HG02981 (cell line): ENCODE measurements at regions not wholly inside any gene's neighbourhood (a gene's known extent, or its start where the extent isn't known, plus 50 kb on each side); places are given as distances from the start of the nearest gene placed in this dataset.

ENCODE experiments used
- ATAC-seq: cut with Tn5 transposase; IDR thresholded peaks from one replicate; pipeline ENCODE4 v1.9.1; 2021; ENCODE audit warnings: mild to moderate bottlenecking, moderate library complexity; ENCODE audit not compliant: unreplicated experiment

DNA sequence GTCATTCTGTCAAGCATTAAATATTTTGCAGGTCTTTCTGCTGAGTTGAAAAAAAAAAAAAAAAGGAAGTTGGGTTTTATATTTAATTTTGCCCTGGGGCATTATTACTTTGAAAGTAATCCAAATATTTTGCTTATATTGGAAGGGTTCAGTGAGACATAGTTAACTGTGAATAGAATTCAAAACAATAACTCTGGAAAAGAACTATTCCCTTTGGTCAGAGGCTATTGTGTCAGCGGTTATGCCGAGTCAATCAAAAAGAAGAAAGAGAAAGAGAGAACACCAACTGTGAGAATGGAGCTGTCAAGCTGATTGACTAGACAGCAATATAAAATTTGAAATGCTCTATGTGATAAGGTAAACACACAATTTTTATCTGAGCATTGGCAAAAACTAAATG is 761.7 kb downstream of the ADGRL2 start:
- ATAC-seq, result no peak

DNA sequence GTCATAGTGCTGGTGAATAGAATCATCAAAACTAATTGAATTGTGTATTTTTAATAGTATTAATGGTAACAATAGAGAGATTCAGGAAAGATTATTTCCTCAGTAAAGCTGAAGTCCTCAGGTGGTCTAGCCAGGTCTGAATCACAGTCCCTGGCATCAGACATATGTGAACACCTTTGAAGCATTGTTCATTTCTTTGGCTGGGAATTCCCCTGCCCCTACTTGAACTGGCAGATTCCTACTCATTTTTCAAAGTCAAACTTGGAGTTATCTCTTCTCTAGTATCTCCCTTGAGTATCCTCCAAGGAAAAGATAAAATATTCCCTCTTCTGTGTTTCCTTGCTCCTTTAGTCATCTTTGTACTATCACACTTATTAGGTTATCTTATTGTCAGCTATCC is 759.8 kb downstream of the ADGRL2 start:
- ATAC-seq, result no peak

DNA sequence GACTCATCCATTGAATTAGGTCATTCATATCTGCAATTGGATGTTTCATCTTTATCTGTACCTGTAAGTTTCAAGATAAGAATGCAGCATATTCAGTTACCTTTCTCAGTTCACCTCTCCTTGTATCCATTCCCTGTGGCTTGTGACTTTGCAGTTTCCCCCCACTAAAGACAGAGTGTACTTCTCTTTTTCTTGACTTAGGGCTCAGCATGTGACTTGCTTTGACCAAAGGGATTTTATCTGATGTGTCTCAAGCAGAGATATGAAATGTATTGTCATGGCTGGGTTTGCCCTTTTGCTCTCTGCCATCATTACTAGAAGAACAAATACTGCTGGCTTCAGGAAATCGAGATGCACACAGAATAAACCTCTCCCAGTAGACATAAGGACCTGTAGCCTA is 754.8 kb downstream of the ADGRL2 start:
- ATAC-seq, result no peak

DNA sequence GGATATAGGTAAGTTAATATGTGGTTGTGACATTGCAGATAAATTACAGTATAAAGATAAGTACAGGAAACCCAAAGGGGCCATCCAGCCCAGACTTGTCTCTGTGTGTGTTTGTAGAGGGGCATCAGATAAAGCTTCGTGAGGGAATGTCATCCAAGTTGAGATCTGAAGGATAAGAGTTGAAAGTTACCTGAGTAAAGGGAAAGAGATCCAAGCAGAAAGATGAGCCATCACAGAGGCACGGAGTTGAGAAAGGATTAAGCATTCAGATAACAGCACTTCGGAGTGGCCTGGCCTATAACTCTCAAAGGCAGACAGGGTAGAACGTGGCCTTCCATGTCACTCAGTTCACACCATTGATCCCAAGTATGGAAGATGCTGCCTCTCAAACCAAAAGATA is 749.1 kb downstream of the ADGRL2 start:
- ATAC-seq, result no peak

DNA sequence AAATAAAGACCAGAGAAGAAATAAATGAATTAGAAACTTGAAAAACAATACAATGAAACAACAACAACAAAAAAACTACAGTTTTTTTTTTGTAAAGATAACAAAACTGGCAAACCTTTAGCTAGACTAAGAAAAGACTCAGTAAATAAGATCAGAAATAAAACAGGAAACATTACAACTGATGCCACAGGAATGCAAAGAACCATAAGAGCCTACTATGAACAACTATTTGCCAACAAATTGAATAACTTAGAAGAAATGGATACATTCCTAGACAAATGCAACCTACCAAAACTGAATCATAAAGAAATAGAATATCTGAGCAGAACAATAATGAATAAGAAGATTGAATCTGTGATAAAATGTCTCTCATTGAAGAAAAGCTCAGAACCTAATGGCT is 742.0 kb downstream of the ADGRL2 start:
- no peak for ATAC-seq

DNA sequence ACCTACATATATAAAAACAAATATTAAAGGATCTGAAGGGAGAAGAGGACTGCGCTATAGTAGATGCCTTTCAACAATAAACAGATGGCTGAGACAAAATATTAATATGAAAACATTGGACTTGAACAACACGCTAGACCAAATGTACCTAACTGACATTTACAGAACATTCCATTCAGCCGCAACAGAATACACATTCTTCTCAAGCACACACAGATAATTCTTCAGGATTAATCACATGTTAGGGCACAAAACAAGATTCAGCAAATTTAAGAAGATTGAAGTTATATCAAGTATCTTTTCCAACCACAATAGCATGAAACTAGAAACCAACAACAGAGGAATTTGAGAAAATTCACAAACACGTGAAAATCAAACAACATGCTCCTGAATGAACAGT is 741.4 kb downstream of the ADGRL2 start:
- no peak for ATAC-seq

DNA sequence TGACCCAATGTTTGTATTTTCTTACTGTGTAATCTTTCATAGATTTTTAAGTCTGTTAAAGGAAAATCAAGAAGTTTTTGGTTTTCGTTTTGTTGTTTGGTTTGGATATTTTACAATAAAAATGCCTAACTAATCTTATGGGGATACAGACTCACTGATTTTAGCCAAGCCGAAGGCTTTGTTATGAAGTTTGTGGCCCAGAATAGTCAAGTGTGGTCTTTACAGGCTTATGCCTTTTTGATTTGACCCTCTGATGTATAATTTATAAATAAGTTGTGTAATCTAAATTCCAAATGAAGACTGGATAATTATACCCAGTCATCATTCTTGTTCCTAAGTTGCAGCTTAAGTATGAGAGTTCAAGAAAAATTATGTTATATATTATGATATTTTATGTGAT is 739.3 kb downstream of the ADGRL2 start:
- no peak for ATAC-seq

DNA sequence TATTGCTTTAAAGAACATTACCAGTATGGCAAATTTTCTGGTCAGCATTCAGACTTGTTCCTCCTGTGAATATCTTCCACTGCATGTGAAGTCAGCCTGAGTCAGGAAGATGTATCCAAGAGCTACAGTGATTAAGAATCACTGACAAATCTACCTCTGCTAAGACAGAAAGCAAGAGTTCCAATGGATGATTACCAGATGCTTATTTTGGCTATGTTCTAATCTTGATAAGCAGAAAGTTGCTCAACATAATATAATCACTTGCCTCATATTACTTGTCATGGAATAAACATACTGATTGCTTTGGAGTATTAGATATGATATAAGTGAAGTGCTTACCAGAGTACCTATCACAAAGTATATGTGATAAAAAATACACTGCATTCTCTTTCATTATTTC is 738.1 kb downstream of the ADGRL2 start:
- no peak for ATAC-seq

DNA sequence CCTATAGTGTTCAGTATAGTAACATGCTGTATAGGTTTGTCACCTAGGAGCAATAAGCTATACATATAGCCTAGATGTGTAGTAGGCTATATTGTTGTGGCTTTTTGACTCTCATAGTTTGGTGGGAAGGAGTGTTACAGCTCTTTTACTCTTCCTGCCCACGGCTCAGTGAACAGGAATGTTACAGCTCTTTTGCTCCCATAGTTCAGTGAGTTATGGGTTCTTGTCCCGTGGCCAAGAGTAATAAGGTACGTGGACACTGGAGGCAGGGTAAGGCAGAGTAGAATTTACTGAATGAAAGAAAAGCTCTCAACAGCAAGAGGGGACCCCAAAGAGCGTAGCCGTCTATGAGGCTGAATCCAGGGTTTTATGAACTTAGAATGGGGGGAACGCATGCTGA is 734.3 kb downstream of the ADGRL2 start:
- no peak for ATAC-seq

DNA sequence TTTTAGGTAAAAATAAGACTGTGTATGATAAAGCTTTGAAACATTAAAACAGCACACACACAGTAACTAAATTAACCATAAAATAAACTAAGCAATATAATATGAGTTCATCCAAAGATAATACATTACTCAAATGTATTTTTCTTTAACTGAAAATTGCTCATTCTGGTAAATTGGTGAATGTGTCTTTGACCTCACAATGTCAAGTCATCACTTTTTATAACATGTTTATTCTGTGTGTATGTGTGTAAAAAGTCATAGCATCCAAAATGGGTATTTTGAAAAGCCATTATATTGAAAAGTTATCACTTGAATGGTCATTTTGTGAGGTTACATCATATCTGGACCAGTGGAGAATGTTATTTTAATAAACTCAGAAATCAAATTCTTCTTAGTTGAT is 724.6 kb downstream of the ADGRL2 start:
- no peak for ATAC-seq

DNA sequence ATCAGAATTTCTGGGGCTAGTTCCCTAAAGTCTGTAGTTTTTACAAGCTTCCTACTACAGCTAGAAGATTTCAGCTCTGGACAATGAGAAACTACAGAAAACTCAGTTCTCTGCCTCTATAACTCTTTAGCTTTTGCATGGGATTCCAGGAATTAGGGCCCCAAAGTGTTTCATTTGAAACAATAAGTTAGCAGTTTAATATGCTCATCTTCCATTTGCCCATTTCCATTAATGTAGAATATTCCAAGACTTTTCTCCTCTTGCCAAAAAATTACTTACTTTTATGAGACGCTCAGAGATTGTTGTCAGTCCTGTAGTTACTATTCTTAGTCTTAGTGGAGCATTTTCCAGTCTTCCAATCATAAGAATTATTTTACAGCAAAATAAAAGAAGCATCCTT is 719.9 kb downstream of the ADGRL2 start:
- ATAC-seq, result no peak

DNA sequence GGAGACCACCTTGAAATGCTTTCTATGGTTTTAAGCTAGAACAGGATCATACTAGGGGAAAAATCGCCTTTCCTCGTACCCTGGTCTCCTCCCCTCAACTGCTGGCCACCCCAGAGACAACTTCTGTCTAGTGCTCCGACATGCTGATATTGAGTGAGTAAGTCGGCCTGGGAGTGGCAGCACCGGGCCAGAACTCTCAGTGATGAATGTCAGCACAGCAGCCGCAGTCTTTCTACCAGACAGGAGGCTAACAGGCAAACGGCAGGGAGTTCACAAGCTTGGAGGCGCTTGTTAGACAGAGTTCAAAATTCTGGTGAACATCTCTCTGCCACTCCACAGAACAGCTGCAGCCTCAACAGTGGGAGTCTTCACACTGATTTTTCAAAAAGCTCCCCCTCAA is 716.9 kb downstream of the ADGRL2 start:
- no peak for ATAC-seq

DNA sequence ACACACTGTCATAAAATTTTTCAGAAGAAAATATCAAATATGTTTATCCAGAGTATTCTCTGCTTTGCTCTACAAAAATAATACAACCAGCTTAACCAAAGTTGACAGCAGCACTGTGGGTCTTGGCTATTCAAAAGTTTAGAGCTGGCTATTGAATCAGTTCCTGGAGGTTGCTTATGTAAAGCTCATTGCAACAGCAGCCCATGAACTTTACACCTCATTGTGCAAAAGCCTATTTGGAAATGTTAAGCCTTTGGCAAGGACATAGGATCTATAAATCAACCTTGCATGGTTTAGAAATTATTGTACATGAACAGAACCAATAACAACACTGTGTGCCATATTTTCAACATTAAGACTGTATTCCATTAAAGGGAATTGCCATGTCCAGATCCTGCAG is 714.9 kb downstream of the ADGRL2 start:
- ATAC-seq, result no peak

DNA sequence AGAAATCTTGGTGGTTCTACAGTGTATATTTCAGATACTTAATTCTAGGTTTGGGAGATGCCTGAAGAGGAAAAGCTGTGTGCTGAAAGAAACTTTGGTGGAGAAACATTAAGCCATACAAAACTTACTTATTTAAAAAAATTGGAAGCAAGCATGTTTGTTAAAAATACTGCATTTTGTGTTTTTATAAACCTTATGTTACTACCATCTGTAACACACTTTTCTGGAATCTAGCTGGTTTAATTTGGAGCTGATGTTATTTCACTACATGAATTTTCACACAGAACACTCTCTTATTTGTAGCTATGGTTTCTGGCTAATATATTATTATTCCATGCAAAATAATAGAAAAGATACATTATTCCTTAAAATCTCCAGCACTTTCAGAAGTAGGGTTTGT is 710.7 kb downstream of the ADGRL2 start:
- no peak for ATAC-seq

DNA sequence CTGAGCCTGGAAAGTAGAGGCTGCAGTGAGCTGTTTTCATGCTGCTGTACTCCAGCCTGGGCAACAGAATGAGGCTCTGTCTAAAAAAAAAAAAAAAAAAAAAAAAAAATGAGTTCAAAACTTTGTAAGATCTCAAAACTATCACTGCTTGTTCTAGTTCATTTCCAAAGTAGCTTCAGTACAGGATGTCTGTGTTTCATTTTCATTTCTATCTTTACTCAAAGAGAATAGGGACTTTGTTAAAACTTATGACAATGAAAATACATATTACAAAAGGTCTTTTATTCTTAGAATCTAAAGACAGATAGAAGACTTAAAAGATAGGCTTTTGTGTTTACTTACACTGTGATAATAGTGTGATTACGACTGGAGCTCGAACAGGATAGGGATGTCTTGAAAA is 709.7 kb downstream of the ADGRL2 start:
- no peak for ATAC-seq

DNA sequence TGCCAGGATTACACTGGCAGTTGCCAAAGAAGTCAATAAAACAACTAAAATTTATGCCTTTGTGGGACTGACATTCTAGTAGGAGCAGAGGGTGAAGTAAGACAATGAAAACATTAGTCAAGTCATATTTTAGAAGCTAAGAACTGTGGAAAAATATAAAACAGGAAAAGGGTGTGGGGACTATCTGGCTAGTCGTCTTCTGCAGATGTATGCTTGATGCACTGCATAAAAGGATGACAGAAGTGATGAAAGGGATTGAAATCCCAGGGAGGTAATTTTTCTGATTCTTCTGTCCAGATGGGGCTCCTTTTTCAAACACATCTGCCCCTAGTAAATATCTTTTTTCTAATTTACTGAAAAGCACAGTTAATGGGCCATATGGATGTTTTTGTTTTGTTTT is 706.3 kb downstream of the ADGRL2 start:
- ATAC-seq, result no peak

DNA sequence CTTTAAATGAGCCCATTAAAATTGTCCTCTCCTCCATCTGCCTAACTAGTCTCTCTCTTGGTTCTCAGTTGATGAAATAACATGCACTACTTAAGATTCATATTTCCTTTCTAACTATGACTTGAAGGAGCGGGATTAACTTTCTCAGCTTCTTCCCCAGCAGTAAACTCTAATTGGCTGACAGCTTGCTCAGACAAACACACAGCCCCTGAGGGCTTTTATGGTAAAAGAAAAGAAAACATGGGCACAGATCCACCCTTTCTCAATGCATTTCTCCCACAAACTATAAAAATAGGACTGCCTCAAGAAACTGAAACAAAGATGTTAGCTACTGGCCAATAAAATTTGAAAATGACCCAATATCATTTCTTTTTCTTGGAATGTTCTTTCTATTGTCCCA is 703.1 kb downstream of the ADGRL2 start:
- no peak for ATAC-seq

DNA sequence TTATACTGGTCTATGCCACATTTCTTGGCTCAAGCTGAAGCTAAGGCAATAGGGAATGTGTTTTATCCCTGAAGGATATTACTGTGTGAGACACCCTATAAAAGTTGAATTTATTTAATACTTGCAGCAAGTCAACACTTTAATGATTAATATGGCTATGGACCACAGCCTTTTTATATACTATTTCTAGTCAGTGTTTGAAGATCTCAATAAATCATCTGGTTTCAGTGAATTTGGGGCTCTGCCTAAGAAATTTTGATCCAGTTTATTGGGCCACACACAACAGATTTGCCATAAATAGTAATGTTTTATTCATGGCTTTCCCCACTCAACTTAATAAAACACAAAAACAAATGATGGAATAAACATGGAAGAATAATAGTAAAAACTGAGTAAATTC is 698.3 kb downstream of the ADGRL2 start:
- no peak for ATAC-seq

DNA sequence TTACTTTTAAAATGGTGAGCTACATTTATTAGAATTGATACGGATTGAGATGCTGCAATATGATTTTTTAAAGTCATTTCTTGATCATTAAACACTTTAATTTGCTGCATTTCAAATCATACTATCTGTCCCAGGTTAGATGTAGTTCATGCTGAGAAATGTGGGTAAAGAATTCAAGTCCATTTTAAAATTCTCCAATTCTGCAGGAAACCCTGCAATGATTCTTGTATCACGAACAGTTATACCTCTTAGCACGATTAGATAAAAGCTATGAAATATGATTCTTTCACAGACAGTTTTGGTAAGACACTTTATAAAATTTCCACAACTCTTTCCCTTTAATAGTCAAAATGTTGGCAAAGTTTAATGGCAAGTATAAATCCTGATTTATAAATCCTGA is 693.4 kb downstream of the ADGRL2 start:
- no peak for ATAC-seq

DNA sequence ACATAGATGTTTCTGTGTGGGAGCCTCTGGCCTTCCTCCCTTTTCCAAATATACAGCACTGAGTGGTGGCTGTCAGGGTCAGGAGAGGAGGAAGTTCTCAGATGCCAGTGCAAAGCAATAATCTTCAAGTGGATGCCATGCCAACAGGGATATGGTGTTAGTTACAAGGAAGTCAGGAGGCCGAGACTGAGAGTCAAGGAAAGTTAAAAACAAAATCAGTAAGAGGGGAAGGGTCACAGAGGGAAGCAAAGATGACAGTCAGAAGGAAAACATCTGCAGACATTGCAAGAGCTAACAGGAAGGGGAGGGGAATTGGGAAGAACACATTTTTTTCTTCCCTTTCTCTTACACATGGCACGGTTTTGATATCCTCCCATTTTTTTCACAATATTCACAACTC is 691.4 kb downstream of the ADGRL2 start:
- no peak for ATAC-seq

DNA sequence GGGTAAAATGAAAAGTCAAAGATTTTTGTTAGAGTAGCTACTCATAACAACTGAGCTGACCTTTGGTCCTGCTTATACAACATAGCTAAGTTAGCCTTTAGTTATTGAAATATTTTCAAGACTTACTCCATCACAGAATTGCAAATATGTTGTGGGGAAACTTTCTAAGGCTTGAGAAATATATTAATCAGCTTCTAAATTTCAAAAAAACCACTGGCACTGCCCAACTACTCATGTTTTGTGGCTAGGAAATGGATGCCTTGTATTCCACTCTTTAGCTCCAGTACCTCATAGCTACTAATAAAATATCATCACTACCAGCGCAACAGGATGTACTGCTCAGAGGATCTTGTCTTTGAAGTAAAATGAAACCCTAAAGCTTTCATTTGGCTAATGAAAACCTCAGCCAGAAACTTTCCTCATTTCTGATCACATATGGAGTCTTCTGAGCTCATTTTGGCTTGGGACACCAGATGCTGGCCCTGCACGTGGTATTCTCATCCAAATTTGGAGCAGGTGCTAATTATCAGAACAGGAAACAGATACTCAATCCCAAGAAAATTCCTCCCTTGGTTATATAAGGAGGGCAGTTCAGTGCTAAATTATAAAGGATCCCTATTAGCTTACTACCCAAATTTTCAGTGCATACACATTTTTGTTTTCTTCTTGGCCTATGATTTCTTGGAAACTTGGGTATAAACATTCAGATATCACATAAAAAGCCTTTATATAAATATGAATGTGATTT is 690.7 kb downstream of the ADGRL2 start:
- ATAC-seq, result no peak

DNA sequence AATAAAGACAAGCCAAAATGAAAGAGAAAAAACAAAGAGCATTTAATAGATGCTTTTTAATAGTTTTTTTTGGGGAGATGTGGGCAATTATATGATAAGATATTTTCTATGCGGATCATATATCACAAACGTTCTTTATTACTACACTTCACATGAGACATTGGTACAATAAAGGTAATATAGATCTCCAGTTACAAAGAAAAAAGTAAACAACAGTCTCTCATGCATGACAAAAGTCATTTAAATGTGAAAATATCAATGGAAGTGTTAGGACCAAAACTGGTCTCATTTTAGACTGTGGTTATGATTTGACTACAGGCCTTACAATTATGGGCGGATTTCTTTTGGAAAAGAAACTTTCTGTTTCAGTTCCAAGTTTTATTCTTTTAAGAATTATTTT is 687.0 kb downstream of the ADGRL2 start:
- no peak for ATAC-seq

DNA sequence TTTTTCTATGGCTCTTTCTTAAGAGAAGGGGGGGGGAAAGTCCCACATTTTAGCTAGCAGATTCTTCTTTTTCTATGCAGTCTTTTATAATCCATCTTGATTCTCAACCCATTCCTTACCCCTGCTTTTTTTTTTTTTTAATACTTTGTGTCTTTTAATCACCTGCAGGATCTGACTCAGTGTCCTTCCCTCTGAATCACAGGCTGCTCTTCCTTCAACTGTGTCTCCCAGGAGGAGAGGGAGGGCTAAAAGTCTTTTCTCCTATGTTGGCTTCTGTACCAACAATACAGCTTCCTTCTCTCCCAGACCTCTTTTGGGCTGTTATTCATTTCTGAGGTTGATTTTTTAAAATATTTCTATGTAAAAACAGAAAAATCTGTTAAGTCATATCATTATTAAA is 686.2 kb downstream of the ADGRL2 start:
- no peak for ATAC-seq
